Transverse colon (tissue), 4 donors: ENCODE measurements at regions not wholly inside any gene's neighbourhood (a gene's known extent, or its start where the extent isn't known, plus 50 kb on each side); places are given as distances from the start of the nearest gene placed in this dataset.

Source experiments
- DNase-seq: peaks from one replicate; pipeline ENCODE4 v3.0.0-alpha.2; 2019
- H3K27ac ChIP-seq, 4 donors: fragments of 200-600 bp; sonication (generic); 2 replicates each; pipeline ENCODE4 v1.5.1; 2016 to 2018; ENCODE audit warnings: inconsistent platforms in 4 of 4
- H3K27me3 ChIP-seq: fragments of 200-600 bp; sonication (generic); 2 replicates; pipeline ENCODE4 v1.5.1; 2017; ENCODE audit warnings: inconsistent platforms
- H3K36me3 ChIP-seq, 4 donors: fragments of 200-600 bp; sonication (generic); 2 replicates each; pipeline ENCODE4 v1.5.1; 2017 to 2019; ENCODE audit warnings: inconsistent platforms in 4 of 4
- H3K4me1 ChIP-seq, 4 donors: fragments of 200-600 bp; sonication (generic); 2 replicates each; pipeline ENCODE4 v1.5.1; 2017 to 2020; ENCODE audit warnings: inconsistent platforms in 4 of 4
- H3K4me3 ChIP-seq, 4 donors: fragments of 200-600 bp; sonication (generic); 1 replicate in 1 of 4; 2 replicates in 3 of 4; pipeline versions ENCODE4 v1.5.1 to v1.6.1; 2017 to 2019; ENCODE audit warnings: inconsistent platforms in 4 of 4
- H3K9me3 ChIP-seq, 2 donors: fragments of 200-600 bp; sonication (generic); 2 replicates each; pipeline ENCODE4 v1.5.1; 2017 to 2019; ENCODE audit warnings: inconsistent platforms in 2 of 2
- CTCF ChIP-seq, 5 experiments: fragments of 200-600 bp in 3 of 5; fragments of 450-650 bp in 2 of 5; sonication (generic) in 3 of 5; IDR thresholded peaks; 1 replicate in 2 of 5; 2 replicates in 3 of 5; pipeline ENCODE4 v1.5.1; 2016 to 2017; ENCODE audit warnings: antibody characterized with exemption in 5 of 5, inconsistent platforms in 3 of 5, mild to moderate bottlenecking in 2 of 5, moderate library complexity in 1 of 5
- EP300 ChIP-seq: sonication (generic); formaldehyde crosslinking; IDR thresholded peaks from one replicate; pipeline ENCODE4 v1.6.1; 2017; ENCODE audit warnings: antibody characterized with exemption, low read depth
- POLR2A ChIP-seq: fragments of 450-650 bp; IDR thresholded peaks from one replicate; pipeline ENCODE4 v1.6.1; 2016; ENCODE audit warnings: antibody characterized with exemption, mild to moderate bottlenecking, moderate library complexity
- POLR2AphosphoS5 ChIP-seq, 3 donors: sonication (generic); formaldehyde crosslinking; IDR thresholded peaks; one replicate each; pipeline ENCODE4 v1.6.1; 2016; ENCODE audit warnings: antibody characterized with exemption in 3 of 3
- WGBS, 2 donors: methylation state at CpG; one replicate each; pipeline ENCODE4 v1.1.5; 2018; ENCODE audit warnings: low coverage in 1 of 2; 5-methylcytosine and 5-hydroxymethylcytosine counted together
- in situ Hi-C, 4 donors: fragments of 200-750 bp; cut with MboI; loops; one replicate each; pipeline versions ENCODE4 v1.15.0 to v1.15.1; 2017; ENCODE audit warnings: low sequenced_read_pairs in 3 of 4, low pct_ligation_motif_present in 1 of 4, low pct_unique_long_range_greater_than_20kb in 1 of 4
- intact Hi-C: fragments of 100-400 bp; cut with DNase I; formaldehyde crosslinking; loops from one replicate; pipeline ENCODE4 v1.15.1; 2023; ENCODE audit warnings: low total_unique reads

GRCh38 chr6:141890661-141891060 lies 242.1 kb upstream of the GJE1 start:
- H3K27ac ChIP-seq: no peak overlapping the region
- intact Hi-C loops (no loop called here), in situ Hi-C loops (no loop called here)
- H3K9me3 ChIP-seq: no peaks in the 10 kb centered on the region
- no peaks in the 10 kb centered on the region for H3K36me3 ChIP-seq
- 45% methylated on average over 2 of the region's 2 CpGs; no CpG with 5 or more reads in 1 of the 2 donors for WGBS, 2 donors
- no peaks in the 10 kb centered on the region for H3K4me1 ChIP-seq
- no peak for DNase-seq
- H3K27me3 ChIP-seq: no peaks in the 10 kb centered on the region
- H3K4me3 ChIP-seq: no peak overlapping the region
- TF ChIP-seq CTCF (IDR thresholded peaks at IDR 0.05) (no peak), POLR2A (no peak), POLR2AphosphoS5 (IDR thresholded peaks at IDR 0.05) (no peak), EP300 (no peak)

GRCh38 chr6:141884850-141885249 lies 247.9 kb upstream of the GJE1 start:
- in situ Hi-C loops (no loop called here), intact Hi-C loops (no loop called here)
- Histone ChIP-seq H3K36me3 (no peaks in the 10 kb centered on the region), H3K27ac (no peak overlapping the region), H3K4me1 (no peaks in the 10 kb centered on the region), H3K4me3 (no peak overlapping the region), H3K27me3 (no peaks in the 10 kb centered on the region), H3K9me3 (peaks cover 5 to 7% of the 10 kb centered on the region in 2 donors)
- 97 to 100% methylated on average over 2 of the region's 2 CpGs for WGBS, 2 donors
- TF ChIP-seq CTCF (IDR thresholded peaks at IDR 0.05): no peak
- no peak for TF ChIP-seq POLR2A
- no peak for TF ChIP-seq POLR2AphosphoS5 (IDR thresholded peaks at IDR 0.05)
- TF ChIP-seq EP300: no peak
- DNase-seq: no peak

GRCh38 chr6:141878686-141879085 lies 254.0 kb upstream of the GJE1 start:
- no peak for DNase-seq
- Histone ChIP-seq H3K4me3 (no peak overlapping the region), H3K27me3 (no peaks in the 10 kb centered on the region), H3K4me1 (no peaks in the 10 kb centered on the region), H3K36me3 (no peaks in the 10 kb centered on the region), H3K9me3 (no peaks in the 10 kb centered on the region), H3K27ac (no peak overlapping the region)
- in situ Hi-C loops: no loop called here
- intact Hi-C loops: no loop called here
- no peak for TF ChIP-seq POLR2AphosphoS5 (IDR thresholded peaks at IDR 0.05)

GRCh38 chr6:141877275-141877983 lies 255.3 kb upstream of the GJE1 start:
- H3K4me1 ChIP-seq: no peaks in the 10 kb centered on the region
- intact Hi-C loops (no loop called here), in situ Hi-C loops (no loop called here)
- WGBS, 2 donors: 76 to 100% methylated on average over 2 of the region's 2 CpGs
- no peaks in the 10 kb centered on the region for H3K27me3 ChIP-seq
- no peak for TF ChIP-seq POLR2A
- no peak for TF ChIP-seq POLR2AphosphoS5 (IDR thresholded peaks at IDR 0.05)
- TF ChIP-seq CTCF (IDR thresholded peaks at IDR 0.05): no peak
- TF ChIP-seq EP300: no peak
- H3K9me3 ChIP-seq: no peaks in the 10 kb centered on the region
- H3K36me3 ChIP-seq: no peaks in the 10 kb centered on the region
- H3K27ac ChIP-seq: no peak overlapping the region
- no peak overlapping the region for H3K4me3 ChIP-seq
- no peak for DNase-seq
